H1 (cell line): ENCODE measurements at regions not wholly inside any gene's neighbourhood (a gene's known extent, or its start where the extent isn't known, plus 50 kb on each side); places are given as distances from the start of the nearest gene placed in this dataset.

Experiments used
- HDAC6 ChIP-seq: IDR thresholded peaks from one replicate; pipeline ENCODE4 v1.7.1; 2012; ENCODE audit warnings: low read depth, mild to moderate bottlenecking, inconsistent platforms, low read length, moderate library complexity
- ZNF274 ChIP-seq: IDR thresholded peaks from 2 replicates; pipeline ENCODE4 v1.7.0; 2012; ENCODE audit warnings: low read length, borderline replicate concordance; ENCODE audit errors: extremely low read depth

DNA sequence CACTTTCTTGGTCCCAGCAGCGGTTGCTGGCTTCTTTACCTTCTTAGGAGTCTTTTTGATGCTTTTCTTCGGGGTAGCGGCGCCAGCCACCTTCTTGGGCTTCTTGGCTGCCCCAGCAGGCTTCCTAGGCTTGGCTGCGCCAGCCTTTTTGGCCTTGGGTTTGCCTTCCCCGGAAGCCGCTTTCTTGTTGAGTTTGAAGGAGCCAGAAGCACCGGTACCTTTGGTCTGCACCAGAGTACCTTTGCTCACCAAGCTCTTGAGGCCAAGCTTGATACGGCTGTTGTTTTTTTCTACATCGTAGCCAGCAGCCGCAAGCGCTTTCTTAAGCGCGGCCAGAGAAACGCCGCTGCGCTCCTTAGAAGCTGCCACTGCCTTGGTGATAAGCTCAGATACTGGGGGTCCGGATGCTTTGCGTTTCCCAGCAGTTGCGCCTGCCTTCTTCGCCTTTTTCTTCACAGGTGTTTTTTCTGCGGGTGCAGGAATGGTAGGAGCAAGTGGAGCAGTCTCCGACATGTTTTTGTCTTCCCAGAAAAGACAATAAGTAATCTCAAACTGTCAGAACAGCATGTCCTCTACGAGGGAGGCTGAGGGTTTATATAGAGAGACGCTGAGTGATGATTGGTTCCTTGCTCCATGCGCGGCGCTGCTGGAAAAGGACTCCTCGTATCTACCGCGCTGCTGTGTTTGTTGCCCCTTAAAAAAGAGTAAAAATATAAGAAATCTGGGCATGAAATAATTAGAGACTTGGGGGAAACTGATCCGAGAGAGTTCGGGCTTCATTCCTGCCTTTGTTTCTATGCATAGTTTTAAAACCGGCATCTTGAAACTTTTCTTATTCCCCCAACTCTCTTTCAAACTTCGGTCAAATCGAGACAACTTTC is 130.3 kb upstream of the BTN3A2 start (continued):
- TF ChIP-seq HDAC6, result no peak
- TF ChIP-seq ZNF274, result no peak
